Mesenchymal stem cell (in vitro differentiated cells and primary cell): ENCODE measurements at regions not wholly inside any gene's neighbourhood (a gene's known extent, or its start where the extent isn't known, plus 50 kb on each side); places are given as distances from the start of the nearest gene placed in this dataset.

Experiments
- DNase-seq: peaks from one replicate; pipeline ENCODE4 v3.0.0-alpha.2; 2013
- H2AFZ ChIP-seq: one replicate; pipeline ENCODE4 v1.6.1; 2013; ENCODE audit warnings: low read depth, mild to moderate bottlenecking, control low read depth, inconsistent platforms, low read length, moderate library complexity
- H2AK5ac ChIP-seq: 2 replicates; pipeline ENCODE4 v1.6.1; 2013; ENCODE audit warnings: low read length, moderate library complexity, mild to moderate bottlenecking, inconsistent platforms; ENCODE audit not compliant: severe bottlenecking
- H2BK120ac ChIP-seq: one replicate; pipeline ENCODE4 v1.6.1; 2013; ENCODE audit warnings: low read depth, mild to moderate bottlenecking, inconsistent platforms, low read length, moderate library complexity
- H2BK12ac ChIP-seq, 2 experiments: one replicate each; pipeline ENCODE4 v1.6.1; 2013; ENCODE audit warnings: inconsistent platforms in 2 of 2, low read length in 2 of 2, mild to moderate bottlenecking in 2 of 2, moderate library complexity in 2 of 2, control low read depth in 1 of 2
- H2BK15ac ChIP-seq: one replicate; pipeline ENCODE4 v1.6.1; 2013; ENCODE audit warnings: mild to moderate bottlenecking, low read depth, inconsistent platforms; ENCODE audit not compliant: poor library complexity, severe bottlenecking
- H2BK5ac ChIP-seq: 2 replicates; pipeline ENCODE4 v1.6.1; 2013; ENCODE audit warnings: low read depth, mild to moderate bottlenecking, low read length, control low read depth, inconsistent platforms; ENCODE audit not compliant: poor library complexity, severe bottlenecking
- H3K14ac ChIP-seq, 2 experiments: one replicate each; pipeline ENCODE4 v1.6.1; 2013; ENCODE audit warnings: inconsistent platforms in 2 of 2, low read length in 2 of 2, control low read depth in 1 of 2, mild to moderate bottlenecking in 1 of 2, moderate library complexity in 1 of 2
- H3K18ac ChIP-seq, 2 experiments: one replicate each; pipeline ENCODE4 v1.6.1; 2013; ENCODE audit warnings: inconsistent platforms in 2 of 2, low read length in 2 of 2, control low read depth in 1 of 2, low read depth in 1 of 2, mild to moderate bottlenecking in 1 of 2
- H3K23ac ChIP-seq, 2 experiments: one replicate each; pipeline ENCODE4 v1.6.1; 2013; ENCODE audit warnings: inconsistent platforms in 2 of 2, low read length in 2 of 2, mild to moderate bottlenecking in 2 of 2, moderate library complexity in 2 of 2, control low read depth in 1 of 2
- H3K27ac ChIP-seq: 2 replicates; pipeline ENCODE4 v1.5.1; 2013; ENCODE audit warnings: mild to moderate bottlenecking, moderate library complexity, low read length, control low read depth, inconsistent platforms; ENCODE audit not compliant: poor library complexity, severe bottlenecking
- H3K27me3 ChIP-seq, 2 experiments: 2 replicates each; pipeline versions ENCODE4 v1.6.1 to v1.7.0; 2013; ENCODE audit warnings: low read length in 2 of 2, mild to moderate bottlenecking in 2 of 2, moderate library complexity in 2 of 2, control low read depth in 1 of 2, inconsistent platforms in 1 of 2; ENCODE audit not compliant: control insufficient read depth in 1 of 2, insufficient read depth in 1 of 2
- H3K36me3 ChIP-seq, 2 experiments: 2 replicates each; pipeline versions ENCODE4 v1.6.1 to v1.7.0; 2013; ENCODE audit warnings: low read length in 2 of 2, control low read depth in 1 of 2, inconsistent platforms in 1 of 2, low read depth in 1 of 2, mild to moderate bottlenecking in 1 of 2; ENCODE audit not compliant: insufficient read depth in 2 of 2, control insufficient read depth in 1 of 2
- H3K4ac ChIP-seq, 2 experiments: one replicate each; pipeline ENCODE4 v1.6.1; 2013; ENCODE audit warnings: inconsistent platforms in 2 of 2, low read length in 2 of 2, mild to moderate bottlenecking in 2 of 2, moderate library complexity in 2 of 2, control low read depth in 1 of 2, low read depth in 1 of 2
- H3K4me1 ChIP-seq: 2 replicates; pipeline ENCODE4 v1.6.1; 2013; ENCODE audit warnings: low read depth, low read length, control low read depth; ENCODE audit not compliant: control insufficient read depth, insufficient read depth
- H3K4me2 ChIP-seq: 2 replicates; pipeline ENCODE4 v1.6.1; 2013; ENCODE audit warnings: low read length, mild to moderate bottlenecking, inconsistent platforms; ENCODE audit not compliant: poor library complexity, severe bottlenecking
- H3K4me3 ChIP-seq, 2 experiments: 2 replicates each; pipeline versions ENCODE4 v1.5.1 to v1.7.0; 2013; ENCODE audit warnings: low read length in 2 of 2, mild to moderate bottlenecking in 2 of 2, control low read depth in 1 of 2, low read depth in 1 of 2; ENCODE audit not compliant: insufficient read depth in 1 of 2
- H3K79me1 ChIP-seq: replicated peaks from 2 replicates; pipeline ENCODE4 v1.6.1; 2013; ENCODE audit warnings: mild to moderate bottlenecking, control low read depth, low read length, inconsistent platforms; ENCODE audit not compliant: poor library complexity, severe bottlenecking
- H3K9ac ChIP-seq: 2 replicates; pipeline ENCODE4 v1.7.0; 2013; ENCODE audit warnings: mild to moderate bottlenecking, low read length, moderate library complexity
- H3K9me3 ChIP-seq: 2 replicates; pipeline ENCODE4 v1.7.0; 2013; ENCODE audit warnings: mild to moderate bottlenecking, low read length; ENCODE audit not compliant: control insufficient read depth
- H4K8ac ChIP-seq: one replicate; pipeline ENCODE4 v1.6.1; 2013; ENCODE audit warnings: inconsistent platforms, mild to moderate bottlenecking, low read length, moderate library complexity
- H4K91ac ChIP-seq: one replicate; pipeline ENCODE4 v1.6.1; 2013; ENCODE audit warnings: mild to moderate bottlenecking, low read length, inconsistent platforms
- whole genome bisulfite sequencing: methylation state at CpG from one replicate; pipeline ENCODE4 v1.1.7; 2013; ENCODE audit warnings: mixed read lengths; 5-methylcytosine and 5-hydroxymethylcytosine counted together

GRCh38 chr14:38855513-38855912 is 247.5 kb downstream of the SEC23A start:
- Histone ChIP-seq H2AFZ (no peak overlapping the region), H2AK5ac (no peak overlapping the region), H3K27me3 (peaks cover 0 to 3% of the 10 kb centered on the region in 2 experiments), H3K36me3 (no peaks in the 10 kb centered on the region), H4K91ac (no peak overlapping the region), H3K9me3 (peaks cover 3% of the 10 kb centered on the region), H2BK15ac (no peak overlapping the region), H3K4ac (no peak overlapping the region), H3K4me3 (no peak overlapping the region), H3K4me2 (no peak overlapping the region), H3K18ac (no peak overlapping the region), H4K8ac (no peak overlapping the region), H3K27ac (no peak overlapping the region), H3K9ac (no peak overlapping the region), H2BK120ac (no peak overlapping the region), H3K14ac (no peak overlapping the region), H3K79me1 (no peaks in the 10 kb centered on the region), H2BK12ac (no peak overlapping the region), H3K23ac (no peak overlapping the region), H2BK5ac (no peak overlapping the region), H3K4me1 (no peaks in the 10 kb centered on the region)
- WGBS = 100% methylated on average over 2 of the region's 2 CpGs
- DNase-seq = no peak

GRCh38 chr14:38851111-38851510 is 251.9 kb downstream of the SEC23A start:
- no peak overlapping the region for H3K4ac ChIP-seq
- H2BK120ac ChIP-seq = no peak overlapping the region
- H2AK5ac ChIP-seq = no peak overlapping the region
- no peak overlapping the region for H2AFZ ChIP-seq
- no peaks in the 10 kb centered on the region for H3K4me1 ChIP-seq
- H3K9me3 ChIP-seq = no peaks in the 10 kb centered on the region
- H3K4me3 ChIP-seq = no peak overlapping the region
- WGBS = 90% methylated on average over 2 of the region's 3 CpGs
- no peak overlapping the region for H3K18ac ChIP-seq
- no peaks in the 10 kb centered on the region for H3K36me3 ChIP-seq
- H3K27me3 ChIP-seq = peaks cover 0 to 3% of the 10 kb centered on the region in 2 experiments
- no peak overlapping the region for H2BK15ac ChIP-seq
- H3K27ac ChIP-seq = no peak overlapping the region
- H2BK12ac ChIP-seq = no peak overlapping the region
- H4K91ac ChIP-seq = no peak overlapping the region
- no peaks in the 10 kb centered on the region for H3K79me1 ChIP-seq
- no peak overlapping the region for H3K23ac ChIP-seq
- no peak for DNase-seq
- H3K4me2 ChIP-seq = no peak overlapping the region
- H2BK5ac ChIP-seq = no peak overlapping the region
- H4K8ac ChIP-seq = no peak overlapping the region
- H3K9ac ChIP-seq = no peak overlapping the region
- H3K14ac ChIP-seq = no peak overlapping the region

DNA sequence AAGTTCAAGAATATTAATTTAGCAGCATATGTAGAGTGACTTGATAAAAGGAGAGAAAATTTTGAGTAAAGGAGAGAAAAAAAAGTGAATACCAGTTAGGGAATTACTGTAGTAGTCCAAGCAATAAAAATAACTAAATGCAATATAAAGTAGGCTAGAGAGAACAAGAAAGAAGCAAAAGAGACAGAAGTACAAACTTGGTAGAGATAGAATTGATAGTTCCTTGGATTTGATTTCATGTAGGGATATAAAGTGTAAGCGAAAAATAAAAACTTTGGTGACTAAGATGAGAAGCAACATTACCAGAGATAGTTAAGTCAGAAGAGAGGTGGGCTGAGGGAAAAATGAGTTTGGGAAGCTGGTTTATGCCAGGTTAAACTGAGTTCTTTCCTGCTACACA is 252.4 kb downstream of the SEC23A start:
- H3K4ac ChIP-seq = no peak overlapping the region
- no peak overlapping the region for H3K4me3 ChIP-seq
- H3K27me3 ChIP-seq = peaks cover 0 to 3% of the 10 kb centered on the region in 2 experiments
- H3K36me3 ChIP-seq = no peaks in the 10 kb centered on the region
- no peak overlapping the region for H3K9ac ChIP-seq
- no peak overlapping the region for H2AFZ ChIP-seq
- H3K79me1 ChIP-seq = no peaks in the 10 kb centered on the region
- no peak overlapping the region for H3K27ac ChIP-seq
- H2BK5ac ChIP-seq = no peak overlapping the region
- no peak overlapping the region for H3K23ac ChIP-seq
- no peak overlapping the region for H3K14ac ChIP-seq
- no peak for DNase-seq
- H4K91ac ChIP-seq = no peak overlapping the region
- no peak overlapping the region for H2BK12ac ChIP-seq
- H2BK120ac ChIP-seq = no peak overlapping the region
- WGBS = 96% methylated on average over 1 of the region's 1 CpG
- H2BK15ac ChIP-seq = no peak overlapping the region
- H3K9me3 ChIP-seq = no peaks in the 10 kb centered on the region
- H3K4me1 ChIP-seq = no peaks in the 10 kb centered on the region
- no peak overlapping the region for H3K4me2 ChIP-seq
- no peak overlapping the region for H3K18ac ChIP-seq
- no peak overlapping the region for H4K8ac ChIP-seq
- H2AK5ac ChIP-seq = no peak overlapping the region

DNA sequence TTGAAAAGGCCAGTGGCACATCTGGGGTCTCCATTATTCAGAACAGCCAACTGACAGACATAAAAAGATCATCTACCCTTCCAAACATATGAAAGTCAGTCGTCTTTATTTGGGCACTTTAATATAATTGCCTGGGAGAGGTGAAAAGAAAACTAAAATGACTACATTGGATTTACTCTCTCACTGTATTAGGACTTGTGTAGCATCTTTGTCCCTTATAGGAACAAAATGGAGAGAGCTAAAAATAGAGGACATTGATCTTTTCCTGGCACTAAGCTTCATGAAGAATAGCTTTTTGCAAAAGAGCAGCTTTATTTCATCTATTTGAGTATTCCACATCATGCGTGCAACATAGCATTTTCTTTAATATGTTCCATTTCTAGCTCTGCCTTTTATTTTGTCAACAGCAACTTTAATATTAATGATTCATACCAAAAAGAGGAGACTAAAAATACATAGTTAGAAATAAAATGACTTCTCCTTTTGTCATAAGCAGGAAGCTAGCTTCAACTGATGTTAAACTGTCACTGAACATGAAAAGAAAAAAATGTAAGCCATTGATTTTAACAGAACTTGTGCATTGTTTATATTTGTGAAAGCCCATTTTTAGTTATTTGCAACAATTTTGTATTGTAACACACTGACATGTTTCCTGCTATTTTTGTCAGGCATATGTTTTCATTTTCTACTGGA is 254.6 kb downstream of the SEC23A start:
- Histone ChIP-seq H3K9ac (no peak overlapping the region), H3K4me1 (no peaks in the 10 kb centered on the region), H3K27ac (no peak overlapping the region), H2BK15ac (no peak overlapping the region), H4K91ac (no peak overlapping the region), H3K14ac (no peak overlapping the region), H2AFZ (no peak overlapping the region), H3K9me3 (no peaks in the 10 kb centered on the region), H3K18ac (no peak overlapping the region), H2AK5ac (no peak overlapping the region), H2BK12ac (no peak overlapping the region), H2BK120ac (no peak overlapping the region), H2BK5ac (no peak overlapping the region), H3K4me3 (no peak overlapping the region), H3K27me3 (no peaks in the 10 kb centered on the region), H3K4me2 (no peak overlapping the region), H4K8ac (no peak overlapping the region), H3K4ac (no peak overlapping the region), H3K79me1 (no peaks in the 10 kb centered on the region), H3K36me3 (no peaks in the 10 kb centered on the region), H3K23ac (no peak overlapping the region)
- no peak for DNase-seq
- WGBS = 100% methylated on average over 1 of the region's 2 CpGs
